ENCODE measurements at regions not wholly inside any gene's neighbourhood (a gene's known extent, or its start where the extent isn't known, plus 50 kb on each side); places are given as distances from the start of the nearest gene placed in this dataset.
"Not testable (repeated sequence)": the region's sequence is repeated elsewhere in the genome, so short reads cannot be mapped to it uniquely, and the experiment has no call there.

- no peak for DNase-seq
Observed at GRCh38 chr2:5594249-5594695, 97.9 kb upstream of the SOX11 start.

GRCh38 chr2:5596868-5597267, 95.3 kb upstream of the SOX11 start:
- DNase-seq, result no peak

- no peak for DNase-seq
Observed at GRCh38 chr2:5598156-5598555, 94.0 kb upstream of the SOX11 start.

- DNase-seq, result no peak
Observed at GRCh38 chr2:5609201-5609600, 83.0 kb upstream of the SOX11 start.

DNA sequence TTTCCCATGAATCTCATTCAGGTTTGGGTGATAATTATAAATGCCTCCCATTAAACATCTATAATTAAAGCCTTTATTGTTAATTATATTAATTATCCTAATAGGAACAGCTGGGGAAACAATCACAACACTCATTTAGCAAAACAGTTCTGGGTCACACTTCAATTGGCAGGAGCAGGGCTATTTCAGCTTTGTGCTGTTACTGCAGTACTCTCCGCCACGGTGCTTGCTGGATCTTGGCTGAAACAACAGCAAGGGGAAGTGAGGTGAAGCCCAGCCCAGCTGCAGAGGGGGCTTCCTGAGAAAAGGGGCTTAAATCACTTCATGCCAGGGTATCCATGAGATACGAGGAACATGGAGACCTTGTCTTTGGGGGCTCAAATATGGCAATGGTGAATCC, 79.5 kb upstream of the SOX11 start:
- no peak for DNase-seq

DNA sequence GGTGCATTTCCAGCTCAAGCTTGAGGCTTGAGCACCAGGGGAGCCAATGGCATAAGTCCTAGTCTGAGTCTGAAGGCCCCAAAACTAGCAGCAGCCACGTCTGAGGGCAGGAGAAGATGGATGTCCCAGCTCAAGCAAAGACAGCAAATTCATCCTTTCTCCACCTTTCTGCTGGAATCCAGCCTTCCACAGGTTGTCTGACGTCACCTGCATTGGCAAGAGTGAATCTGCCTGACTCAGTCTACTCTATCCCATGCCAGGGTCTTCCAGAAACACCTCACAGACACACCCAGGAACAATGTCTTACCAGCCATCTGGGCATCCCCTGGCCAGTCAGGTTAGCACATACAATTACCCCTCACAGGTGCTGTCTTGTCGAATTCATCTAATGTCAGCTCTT, 76.2 kb upstream of the SOX11 start:
- no peak for DNase-seq

- DNase-seq, result no peak
Observed at GRCh38 chr2:5617358-5617757, 74.8 kb upstream of the SOX11 start.

DNA sequence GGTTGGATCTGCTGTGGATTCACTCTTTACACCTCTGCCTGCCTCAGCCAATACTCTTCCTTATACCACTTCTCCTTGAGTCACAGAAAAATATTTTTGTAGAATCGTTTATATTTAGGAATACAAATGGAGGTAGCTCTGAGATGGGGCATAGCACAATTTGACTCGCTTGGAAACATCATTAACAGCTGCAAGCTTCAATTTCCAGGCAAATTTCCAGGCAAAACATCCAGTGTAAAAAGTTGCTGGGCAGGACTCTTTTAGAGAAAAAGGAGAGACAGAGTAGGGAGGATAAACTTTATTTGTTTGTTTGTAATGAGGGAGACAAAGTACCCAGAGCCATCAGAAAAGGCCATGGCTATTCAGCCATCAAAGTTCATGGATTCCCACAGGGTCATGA, 74.4 kb upstream of the SOX11 start:
- DNase-seq, result no peak

DNA sequence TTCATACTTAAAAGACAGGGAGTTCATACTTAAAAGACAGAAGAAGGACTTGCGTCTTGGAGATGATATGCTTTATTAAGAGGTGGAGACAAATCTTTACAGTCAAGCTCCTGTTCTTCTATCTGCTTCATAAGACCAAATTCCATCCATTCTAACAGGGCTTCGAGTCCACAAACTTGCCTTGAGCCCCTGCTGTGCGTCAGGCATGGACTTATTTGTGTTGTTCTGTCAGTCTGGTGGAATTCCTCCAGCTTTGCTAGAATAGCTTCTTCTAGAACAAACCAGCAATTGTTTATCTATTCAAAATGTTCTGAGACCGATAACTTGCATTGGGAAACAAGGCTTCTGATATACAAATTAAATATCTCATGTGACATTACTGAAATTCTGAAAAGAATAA, 73.9 kb upstream of the SOX11 start:
- DNase-seq, result no peak

GRCh38 chr2:5625556-5626065, 66.6 kb upstream of the SOX11 start:
- not testable (repeated sequence) for DNase-seq

- not testable (repeated sequence) for DNase-seq
Observed at GRCh38 chr2:5628484-5628883, 63.7 kb upstream of the SOX11 start.

- not testable (repeated sequence) for DNase-seq
Observed at GRCh38 chr2:5629510-5629909, 62.7 kb upstream of the SOX11 start.

DNA sequence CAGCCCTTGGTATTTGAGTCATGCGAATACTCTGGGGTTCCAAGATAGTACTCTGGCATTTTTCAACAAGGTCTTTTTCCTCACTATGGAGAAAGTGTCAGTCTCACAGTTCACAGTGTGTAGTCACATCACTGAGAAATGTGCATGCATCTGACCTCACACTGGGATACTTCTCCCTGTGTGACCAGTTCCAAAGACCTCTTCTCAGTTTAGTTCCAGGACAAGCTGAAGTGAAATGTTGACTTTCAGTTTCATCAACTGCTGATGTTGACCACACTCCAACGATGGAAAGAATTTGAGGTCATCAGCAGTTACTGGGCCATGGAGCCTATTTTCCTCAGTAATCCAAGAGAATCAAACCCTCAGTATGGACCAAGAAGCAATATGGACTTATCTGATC, 55.1 kb upstream of the SOX11 start:
- DNase-seq, result not testable (repeated sequence)
